Esophagus squamous epithelium (tissue), 5 donors: ENCODE measurements at regions not wholly inside any gene's neighbourhood (a gene's known extent, or its start where the extent isn't known, plus 50 kb on each side); places are given as distances from the start of the nearest gene placed in this dataset.

Experiments
- DNase-seq: peaks from one replicate; lab custom pipeline; 2025; lab: John Stamatoyannopoulos, UW
- H3K27ac ChIP-seq, 4 donors: fragments of 200-600 bp; sonication (generic); one replicate each; pipeline ENCODE4 v1.5.1; 2016 to 2019; ENCODE audit warnings: mild to moderate bottlenecking in 1 of 4
- H3K27me3 ChIP-seq, 4 donors: fragments of 200-600 bp; sonication (generic); 1 replicate in 3 of 4; 2 replicates in 1 of 4; pipeline versions ENCODE4 v1.5.1 to v1.6.0; 2017 to 2021; ENCODE audit warnings: antibody characterized with exemption in 1 of 4
- H3K36me3 ChIP-seq, 3 donors: fragments of 200-600 bp; sonication (generic); one replicate each; pipeline ENCODE4 v1.5.1; 2016 to 2019
- H3K4me1 ChIP-seq, 3 donors: fragments of 200-600 bp; sonication (generic); one replicate each; pipeline ENCODE4 v1.5.1; 2017 to 2019
- H3K4me3 ChIP-seq, 4 donors: fragments of 200-600 bp; sonication (generic); 1 replicate in 3 of 4; 2 replicates in 1 of 4; pipeline ENCODE4 v1.5.1; 2016 to 2019; ENCODE audit warnings: mild to moderate bottlenecking in 2 of 4, moderate library complexity in 1 of 4
- H3K9me3 ChIP-seq, 3 donors: fragments of 200-600 bp; sonication (generic); one replicate each; pipeline ENCODE4 v1.5.1; 2016 to 2019
- CTCF ChIP-seq, 6 experiments: fragments of 450-650 bp in 4 of 6; fragments of 200-600 bp in 2 of 6; sonication (generic) in 2 of 6; IDR thresholded peaks; one replicate each; pipeline ENCODE4 v1.5.1; 2016 to 2019; ENCODE audit warnings: antibody characterized with exemption in 6 of 6, mild to moderate bottlenecking in 4 of 6, moderate library complexity in 4 of 6
- POLR2A ChIP-seq, 4 donors: fragments of 450-650 bp; IDR thresholded peaks; one replicate each; pipeline ENCODE4 v1.6.1; 2017; ENCODE audit warnings: antibody characterized with exemption in 4 of 4, mild to moderate bottlenecking in 4 of 4, moderate library complexity in 3 of 4
- WGBS, 2 donors: methylation state at CpG; one replicate each; pipeline ENCODE4 v1.1.5; 2018; 5-methylcytosine and 5-hydroxymethylcytosine counted together
- intact Hi-C: fragments of 100-400 bp; cut with DNase I; formaldehyde crosslinking; loops from one replicate; pipeline ENCODE4 v1.15.0; 2022
- donor health status: DM: yes; HTN: yes; CAD: no.

GRCh38 chrX:45447995-45448394 is 247.3 kb upstream of the DIPK2B start:
- no peak for DNase-seq
- no peaks in the 10 kb centered on the region for H3K36me3 ChIP-seq
- H3K27ac ChIP-seq: no peak overlapping the region
- TF ChIP-seq CTCF (IDR thresholded peaks at IDR 0.05): no peak
- no peak for TF ChIP-seq POLR2A (IDR thresholded peaks at IDR 0.05)
- intact Hi-C loops: no loop called here
- H3K4me1 ChIP-seq: peaks cover 0 to 20% (median 2%) of the 10 kb centered on the region in 3 donors
- H3K4me3 ChIP-seq: no peak overlapping the region
- no peaks in the 10 kb centered on the region for H3K27me3 ChIP-seq
- H3K9me3 ChIP-seq: no peaks in the 10 kb centered on the region

- Histone ChIP-seq H3K4me3 (no peak overlapping the region), H3K4me1 (peaks cover 0 to 20% (median 2%) of the 10 kb centered on the region in 3 donors), H3K27ac (no peak overlapping the region), H3K36me3 (no peaks in the 10 kb centered on the region), H3K9me3 (no peaks in the 10 kb centered on the region), H3K27me3 (no peaks in the 10 kb centered on the region)
- TF ChIP-seq POLR2A (IDR thresholded peaks at IDR 0.05) (no peak), CTCF (IDR thresholded peaks at IDR 0.05) (no peak)
- intact Hi-C loops: no loop called here
- no peak for DNase-seq
Observed at GRCh38 chrX:45447331-45447730, 246.7 kb upstream of the DIPK2B start.

GRCh38 chrX:45445745-45446412 is 245.2 kb upstream of the DIPK2B start:
- Histone ChIP-seq H3K36me3 (no peaks in the 10 kb centered on the region), H3K9me3 (no peaks in the 10 kb centered on the region), H3K27me3 (no peaks in the 10 kb centered on the region), H3K4me1 (peaks cover 0 to 20% (median 2%) of the 10 kb centered on the region in 3 donors), H3K4me3 (no peak overlapping the region), H3K27ac (peak overlapping the region in 2 of 4 donors; percentile 16 to 42)
- WGBS, 2 donors: 33 to 34% methylated on average over 2 of the region's 2 CpGs
- no peak for DNase-seq
- intact Hi-C loops: no loop called here
- no peak for TF ChIP-seq CTCF (IDR thresholded peaks at IDR 0.05)
- no peak for TF ChIP-seq POLR2A (IDR thresholded peaks at IDR 0.05)

GRCh38 chrX:45437186-45437585 is 236.5 kb upstream of the DIPK2B start:
- DNase-seq: no peak
- no peak overlapping the region for H3K4me3 ChIP-seq
- no peaks in the 10 kb centered on the region for H3K9me3 ChIP-seq
- H3K4me1 ChIP-seq: peaks cover 0 to 30% (median 4%) of the 10 kb centered on the region in 3 donors
- 85 to 86% methylated on average over 2 of the region's 2 CpGs for WGBS, 2 donors
- H3K27me3 ChIP-seq: no peaks in the 10 kb centered on the region
- no peaks in the 10 kb centered on the region for H3K36me3 ChIP-seq
- TF ChIP-seq CTCF (IDR thresholded peaks at IDR 0.05) (no peak), POLR2A (IDR thresholded peaks at IDR 0.05) (no peak)
- H3K27ac ChIP-seq: no peak overlapping the region
- intact Hi-C loops: no loop called here

- Histone ChIP-seq H3K27me3 (no peaks in the 10 kb centered on the region), H3K4me3 (no peak overlapping the region), H3K27ac (no peak overlapping the region), H3K9me3 (no peaks in the 10 kb centered on the region), H3K36me3 (no peaks in the 10 kb centered on the region), H3K4me1 (peaks cover 0 to 30% (median 4%) of the 10 kb centered on the region in 3 donors)
- TF ChIP-seq CTCF (IDR thresholded peaks at IDR 0.05) (no peak), POLR2A (IDR thresholded peaks at IDR 0.05) (no peak)
- intact Hi-C loops: no loop called here
- DNase-seq: no peak
Observed at GRCh38 chrX:45435481-45435880, 234.8 kb upstream of the DIPK2B start.
